Endothelial cell of umbilical vein (primary cell): ENCODE measurements at regions not wholly inside any gene's neighbourhood (a gene's known extent, or its start where the extent isn't known, plus 50 kb on each side); places are given as distances from the start of the nearest gene placed in this dataset.

Experiments
- BruUV-seq: library from RNA; stranded (reverse); fragments of 400-500 nt; replicated peaks from 2 replicates; lab custom pipeline; 2021; lab: Mats Ljungman, UMichigan
- CTCF ChIA-PET: fragments of 300-600, 350-600 bp; sonication (Branson Sonifier 250); formaldehyde crosslinking; loops from one replicate; lab custom pipeline; 2021; ENCODE audit warnings: antibody characterized with exemption, inconsistent platforms; lab: Charles Lee
- POLR2A ChIA-PET: fragments of 300-600, 350-600 bp; sonication (Branson Sonifier 250); formaldehyde crosslinking; loops from one replicate; lab custom pipeline; 2021; ENCODE audit warnings: antibody characterized with exemption, inconsistent platforms; lab: Charles Lee
- DNase-seq: peaks from one replicate; pipeline ENCODE4 v3.0.0-alpha.2; 2011; ENCODE audit warnings: low read depth, low spot score
- FAIRE-seq: peaks from 2 replicates; lab custom pipeline; 2011; peaks lifted over from hg19 to GRCh38; lab: Jason Lieb, UNC
- H2AFZ ChIP-seq: 2 replicates; pipeline ENCODE4 v1.6.0; 2012; ENCODE audit warnings: low read depth, low read length, control low read depth, inconsistent platforms
- H3K27ac ChIP-seq: 2 replicates; pipeline ENCODE4 v1.5.1; 2011; ENCODE audit warnings: low read depth, mild to moderate bottlenecking, control low read depth, low read length, moderate library complexity; ENCODE audit not compliant: insufficient read depth
- H3K27me3 ChIP-seq, 2 experiments: 2 replicates each; pipeline versions ENCODE4 v1.6.0 to v1.6.1; 2011; ENCODE audit warnings: low read length in 2 of 2, mixed read lengths in 1 of 2; ENCODE audit not compliant: control insufficient read depth in 2 of 2, insufficient read depth in 2 of 2
- H3K36me3 ChIP-seq, 2 experiments: 2 replicates in 1 of 2; 3 replicates in 1 of 2; pipeline ENCODE4 v1.5.1; 2011; ENCODE audit warnings: low read length in 2 of 2, mild to moderate bottlenecking in 1 of 2, moderate library complexity in 1 of 2; ENCODE audit not compliant: control insufficient read depth in 2 of 2, insufficient read depth in 2 of 2; ENCODE audit errors: extremely low read depth in 1 of 2
- H3K4me1 ChIP-seq: 3 replicates; pipeline ENCODE4 v1.5.1; 2011; ENCODE audit warnings: mild to moderate bottlenecking, low read length; ENCODE audit not compliant: control insufficient read depth, insufficient read depth; ENCODE audit errors: extremely low read depth
- H3K4me2 ChIP-seq: 2 replicates; pipeline ENCODE4 v1.6.1; 2011; ENCODE audit warnings: low read length, control low read depth, mixed read lengths; ENCODE audit not compliant: insufficient read depth
- H3K4me3 ChIP-seq, 3 experiments: fragments of 200-600 bp in 1 of 3; sonication (generic), shearing (Covaris generic) in 1 of 3; replicated peaks in 1 of 3; 2 replicates each; pipeline ENCODE4 v1.5.1; 2011 to 2016; ENCODE audit warnings: control low read depth in 3 of 3, low read length in 3 of 3, mild to moderate bottlenecking in 2 of 3, inconsistent platforms in 1 of 3, low read depth in 1 of 3, moderate library complexity in 1 of 3; ENCODE audit not compliant: insufficient read depth in 1 of 3
- H3K79me2 ChIP-seq: 2 replicates; pipeline ENCODE4 v1.6.0; 2012; ENCODE audit warnings: low read length, inconsistent platforms; ENCODE audit not compliant: control insufficient read depth, insufficient read depth
- H3K9ac ChIP-seq: replicated peaks from 2 replicates; pipeline ENCODE3; 2011; ENCODE audit warnings: low read length, control low read depth; ENCODE audit not compliant: insufficient read depth; ENCODE audit errors: extremely low read depth
- H3K9me1 ChIP-seq: replicated peaks from 3 replicates; pipeline ENCODE4 v1.6.0; 2011; ENCODE audit warnings: mild to moderate bottlenecking, low read length; ENCODE audit not compliant: control insufficient read depth, insufficient read depth; ENCODE audit errors: extremely low read depth
- H3K9me3 ChIP-seq: replicated peaks from 2 replicates; pipeline ENCODE4 v1.5.1; 2012; ENCODE audit warnings: low read length, inconsistent platforms; ENCODE audit not compliant: control insufficient read depth, insufficient read depth
- H4K20me1 ChIP-seq: replicated peaks from 2 replicates; pipeline ENCODE3; 2011; ENCODE audit warnings: mild to moderate bottlenecking, low read length; ENCODE audit not compliant: control insufficient read depth, insufficient read depth; ENCODE audit errors: extremely low read depth
- EZH2 ChIP-seq: IDR thresholded peaks from 2 replicates; pipeline ENCODE4 v1.6.1; 2012; ENCODE audit warnings: borderline replicate concordance, low read depth, mild to moderate bottlenecking, moderate library complexity, low read length, inconsistent platforms; ENCODE audit not compliant: severe bottlenecking
- FOS ChIP-seq: IDR thresholded peaks from 2 replicates; pipeline ENCODE4 v1.6.1; 2011; ENCODE audit warnings: mild to moderate bottlenecking, low read length, moderate library complexity, borderline replicate concordance; ENCODE audit not compliant: insufficient read depth
- GATA2 ChIP-seq: IDR thresholded peaks from 2 replicates; pipeline ENCODE4 v1.7.0; 2011; ENCODE audit warnings: low read depth, mild to moderate bottlenecking, moderate library complexity, mixed read lengths, low read length; ENCODE audit not compliant: insufficient read length, insufficient read depth
- JUN ChIP-seq: IDR thresholded peaks from 2 replicates; pipeline ENCODE4 v1.6.1; 2011; ENCODE audit warnings: borderline replicate concordance, low read depth; ENCODE audit not compliant: insufficient read length, insufficient read depth
- MYC ChIP-seq: IDR thresholded peaks from one replicate; pipeline ENCODE4 v1.6.1; 2011; ENCODE audit warnings: mild to moderate bottlenecking, low read depth, low read length
- POLR2A ChIP-seq: IDR thresholded peaks from 2 replicates; pipeline ENCODE4 v1.6.1; 2012; ENCODE audit warnings: low read depth, mild to moderate bottlenecking, control low read depth, low read length
- POLR2AphosphoS5 ChIP-seq: IDR thresholded peaks from 2 replicates; pipeline ENCODE4 v1.6.1; 2012; ENCODE audit warnings: low read depth, mild to moderate bottlenecking, control low read depth, low read length, moderate library complexity; ENCODE audit not compliant: insufficient read depth
- dilution Hi-C: fragments of 300-500 bp; cut with MboI; formaldehyde crosslinking; loops from one replicate; pipeline ENCODE4 v1.15.0; 2019; ENCODE audit warnings: low sequenced_read_pairs; ENCODE audit not compliant: extremely low pct_ligation_motif_present
- intact Hi-C: fragments of 100-400 bp; cut with micrococcal nuclease; formaldehyde crosslinking; loops from one replicate; pipeline ENCODE4 v1.10.0; 2022
- TF ChIP-seq, protein P1 (sequence below), 2 donors: IDR thresholded peaks; 1 replicate in 1 of 2; 2 replicates in 1 of 2; pipeline ENCODE4 v1.5.1; 2011; ENCODE audit warnings: low read length in 2 of 2, mild to moderate bottlenecking in 2 of 2, moderate library complexity in 2 of 2, control low read depth in 1 of 2, inconsistent platforms in 1 of 2, low read depth in 1 of 2; ENCODE audit not compliant: insufficient read depth in 1 of 2; ENCODE audit errors: extremely low read depth in 1 of 2
- TF ChIP-seq, protein P2 (sequence below): IDR thresholded peaks from 2 replicates; pipeline ENCODE4 v1.6.1; 2011; ENCODE audit not compliant: insufficient read depth, insufficient read length

DNA sequence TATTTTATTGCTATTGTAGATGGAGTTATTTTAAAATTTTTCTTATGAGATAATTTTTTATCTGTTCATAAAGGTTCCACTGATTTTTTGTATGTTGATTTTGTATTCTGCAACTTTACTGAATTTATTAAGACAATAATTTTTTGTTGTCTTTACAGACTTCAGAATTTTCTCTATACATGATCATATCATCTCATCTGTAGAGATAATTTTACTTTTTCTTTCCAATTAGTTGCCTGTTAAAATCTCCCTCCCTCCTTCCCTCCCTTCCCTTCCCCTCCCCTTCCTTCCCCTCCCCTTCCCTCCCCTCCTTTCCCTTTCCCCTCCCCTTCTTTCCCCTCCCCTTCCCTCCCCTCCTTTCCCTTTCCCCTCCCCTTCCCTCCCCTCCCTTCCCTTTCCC lies 378.1 kb downstream of the SOCS6 start:
- BruUV-seq, result no TSS peak
- no peaks in the 10 kb centered on the region for H3K36me3 ChIP-seq
- no peaks in the 10 kb centered on the region for H3K27me3 ChIP-seq
- no peak overlapping the region for H2AFZ ChIP-seq
- H3K27ac ChIP-seq, result no peak overlapping the region
- H4K20me1 ChIP-seq, result no peaks in the 10 kb centered on the region
- no peaks in the 10 kb centered on the region for H3K79me2 ChIP-seq
- no peaks in the 10 kb centered on the region for H3K9me1 ChIP-seq
- FAIRE-seq, result no peak
- ChIA-PET CTCF (no interaction called here), POLR2A (no interaction called here)
- H3K9ac ChIP-seq, result no peak overlapping the region
- dilution Hi-C loops, result no loop called here
- no peak overlapping the region for H3K4me2 ChIP-seq
- DNase-seq, result no peak
- peaks cover 3% of the 10 kb centered on the region for H3K9me3 ChIP-seq
- H3K4me3 ChIP-seq, result no peak overlapping the region
- TF ChIP-seq, protein P1, sequence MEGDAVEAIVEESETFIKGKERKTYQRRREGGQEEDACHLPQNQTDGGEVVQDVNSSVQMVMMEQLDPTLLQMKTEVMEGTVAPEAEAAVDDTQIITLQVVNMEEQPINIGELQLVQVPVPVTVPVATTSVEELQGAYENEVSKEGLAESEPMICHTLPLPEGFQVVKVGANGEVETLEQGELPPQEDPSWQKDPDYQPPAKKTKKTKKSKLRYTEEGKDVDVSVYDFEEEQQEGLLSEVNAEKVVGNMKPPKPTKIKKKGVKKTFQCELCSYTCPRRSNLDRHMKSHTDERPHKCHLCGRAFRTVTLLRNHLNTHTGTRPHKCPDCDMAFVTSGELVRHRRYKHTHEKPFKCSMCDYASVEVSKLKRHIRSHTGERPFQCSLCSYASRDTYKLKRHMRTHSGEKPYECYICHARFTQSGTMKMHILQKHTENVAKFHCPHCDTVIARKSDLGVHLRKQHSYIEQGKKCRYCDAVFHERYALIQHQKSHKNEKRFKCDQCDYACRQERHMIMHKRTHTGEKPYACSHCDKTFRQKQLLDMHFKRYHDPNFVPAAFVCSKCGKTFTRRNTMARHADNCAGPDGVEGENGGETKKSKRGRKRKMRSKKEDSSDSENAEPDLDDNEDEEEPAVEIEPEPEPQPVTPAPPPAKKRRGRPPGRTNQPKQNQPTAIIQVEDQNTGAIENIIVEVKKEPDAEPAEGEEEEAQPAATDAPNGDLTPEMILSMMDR (IDR thresholded peaks at IDR 0.05; ENCODE audit: extremely low read depth in 1 of 2, insufficient read depth in 1 of 2, low read depth in 1 of 2, low read length in 2 of 2), result no peak
- TF ChIP-seq GATA2 (no peak), EZH2 (no peak), POLR2AphosphoS5 (no peak), MYC (no peak), JUN (no peak), FOS (no peak), POLR2A (no peak)
- TF ChIP-seq, protein P2, sequence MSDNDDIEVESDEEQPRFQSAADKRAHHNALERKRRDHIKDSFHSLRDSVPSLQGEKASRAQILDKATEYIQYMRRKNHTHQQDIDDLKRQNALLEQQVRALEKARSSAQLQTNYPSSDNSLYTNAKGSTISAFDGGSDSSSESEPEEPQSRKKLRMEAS, result no peak
- intact Hi-C loops, result no loop called here
- no peaks in the 10 kb centered on the region for H3K4me1 ChIP-seq
